ENCODE measurements at regions not wholly inside any gene's neighbourhood (a gene's known extent, or its start where the extent isn't known, plus 50 kb on each side); places are given as distances from the start of the nearest gene placed in this dataset.

DNA sequence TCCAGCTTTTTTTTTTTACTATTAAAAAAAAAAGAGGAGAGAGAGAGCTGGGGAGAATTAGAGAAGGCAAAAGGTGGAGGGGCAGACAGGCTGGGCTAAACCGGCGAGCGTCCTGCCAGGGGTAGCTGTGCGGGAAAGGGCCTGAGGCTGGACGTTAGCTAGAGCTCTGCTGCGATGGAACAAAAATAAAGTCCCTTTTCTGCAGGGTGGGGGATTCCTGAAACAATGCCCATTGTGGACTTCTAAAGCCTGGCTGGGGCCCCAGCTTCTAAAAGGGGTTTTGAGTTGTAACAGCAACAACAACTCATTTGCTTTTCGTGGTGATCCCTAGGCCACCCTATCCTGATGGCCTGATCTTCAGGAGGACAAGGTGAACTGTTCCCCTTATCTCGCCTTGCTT, 311.7 kb downstream of the FBXW7 start:
- no peak for TF ChIP-seq ZFX (IDR thresholded peaks at IDR 0.05; ENCODE audit: borderline replicate concordance)
- TF ChIP-seq, protein P1, sequence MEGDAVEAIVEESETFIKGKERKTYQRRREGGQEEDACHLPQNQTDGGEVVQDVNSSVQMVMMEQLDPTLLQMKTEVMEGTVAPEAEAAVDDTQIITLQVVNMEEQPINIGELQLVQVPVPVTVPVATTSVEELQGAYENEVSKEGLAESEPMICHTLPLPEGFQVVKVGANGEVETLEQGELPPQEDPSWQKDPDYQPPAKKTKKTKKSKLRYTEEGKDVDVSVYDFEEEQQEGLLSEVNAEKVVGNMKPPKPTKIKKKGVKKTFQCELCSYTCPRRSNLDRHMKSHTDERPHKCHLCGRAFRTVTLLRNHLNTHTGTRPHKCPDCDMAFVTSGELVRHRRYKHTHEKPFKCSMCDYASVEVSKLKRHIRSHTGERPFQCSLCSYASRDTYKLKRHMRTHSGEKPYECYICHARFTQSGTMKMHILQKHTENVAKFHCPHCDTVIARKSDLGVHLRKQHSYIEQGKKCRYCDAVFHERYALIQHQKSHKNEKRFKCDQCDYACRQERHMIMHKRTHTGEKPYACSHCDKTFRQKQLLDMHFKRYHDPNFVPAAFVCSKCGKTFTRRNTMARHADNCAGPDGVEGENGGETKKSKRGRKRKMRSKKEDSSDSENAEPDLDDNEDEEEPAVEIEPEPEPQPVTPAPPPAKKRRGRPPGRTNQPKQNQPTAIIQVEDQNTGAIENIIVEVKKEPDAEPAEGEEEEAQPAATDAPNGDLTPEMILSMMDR (IDR thresholded peaks at IDR 0.05), result no peak
- no peak overlapping the region for H3K27ac ChIP-seq

GRCh38 chr4:152223600-152223999, 312.3 kb downstream of the FBXW7 start:
- H3K27ac ChIP-seq, result no peak overlapping the region
- TF ChIP-seq, protein P1 (IDR thresholded peaks at IDR 0.05), result no peak
- no peak for TF ChIP-seq ZFX (IDR thresholded peaks at IDR 0.05; ENCODE audit: borderline replicate concordance)

DNA sequence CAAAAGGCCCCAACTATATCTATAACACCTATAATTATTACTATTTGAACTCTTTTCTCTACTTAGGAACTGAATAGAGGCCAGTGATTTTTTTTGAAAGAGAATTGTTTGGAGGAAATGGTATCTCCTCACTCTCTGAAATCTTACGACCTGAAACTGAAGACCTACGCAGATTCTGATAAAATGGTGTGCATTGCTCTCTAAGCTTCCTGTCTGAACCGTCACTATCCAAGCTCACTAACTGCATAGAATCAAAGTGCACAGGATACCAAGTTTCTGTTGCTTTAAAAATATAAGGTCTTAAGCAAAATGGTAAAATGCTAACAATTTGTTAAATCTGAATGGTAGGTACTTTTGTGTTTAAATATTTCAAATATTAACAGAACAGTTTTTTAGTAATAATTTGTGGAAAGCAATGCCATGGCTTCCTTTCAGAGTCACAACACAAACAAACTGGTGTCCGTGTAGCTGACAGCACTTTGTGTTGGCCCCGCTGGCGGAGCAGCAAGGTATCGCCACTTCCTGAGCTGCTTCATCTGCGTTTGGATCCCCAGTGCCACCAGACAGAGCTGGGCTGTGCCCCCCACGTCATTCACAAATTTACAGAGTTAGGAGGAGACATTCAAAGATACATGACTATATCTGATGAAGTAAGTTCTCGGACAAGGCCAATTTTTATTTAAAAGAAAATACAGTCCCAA, 313.9 kb downstream of the FBXW7 start:
- H3K27ac ChIP-seq, result no peak overlapping the region
- TF ChIP-seq, protein P1 (IDR thresholded peaks at IDR 0.05), result no peak
- TF ChIP-seq ZFX (IDR thresholded peaks at IDR 0.05; ENCODE audit: borderline replicate concordance), result no peak

GRCh38 chr4:152220201-152220666, 315.7 kb downstream of the FBXW7 start:
- TF ChIP-seq, protein P1 (IDR thresholded peaks at IDR 0.05), result no peak
- TF ChIP-seq ZFX (IDR thresholded peaks at IDR 0.05; ENCODE audit: borderline replicate concordance), result no peak
- H3K27ac ChIP-seq, result no peak overlapping the region

GRCh38 chr4:152218576-152218975, 317.3 kb downstream of the FBXW7 start:
- no peak overlapping the region for H3K27ac ChIP-seq
- TF ChIP-seq, protein P1 (IDR thresholded peaks at IDR 0.05), result no peak

DNA sequence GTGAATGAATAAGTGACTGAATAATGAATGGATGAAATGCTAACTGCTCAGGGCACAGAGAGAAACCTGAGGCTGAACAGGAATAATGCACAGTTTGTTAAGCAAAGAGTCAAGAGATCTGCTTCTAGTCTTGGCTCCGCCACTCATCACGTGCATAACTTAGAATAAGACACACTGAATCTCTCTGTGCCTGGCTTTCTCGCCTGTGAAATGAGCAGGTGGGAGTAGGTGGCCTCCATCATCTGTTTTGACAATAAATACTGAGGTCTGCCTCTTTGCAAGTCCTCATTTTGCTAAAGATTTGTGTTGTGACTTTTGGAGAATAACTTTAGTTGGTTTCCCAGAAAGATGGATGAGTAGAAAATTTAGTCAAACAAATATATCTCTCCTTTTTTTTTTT, 318.0 kb downstream of the FBXW7 start:
- TF ChIP-seq ZFX (IDR thresholded peaks at IDR 0.05; ENCODE audit: borderline replicate concordance), result no peak
- TF ChIP-seq, protein P1 (IDR thresholded peaks at IDR 0.05), result no peak

GRCh38 chr4:152211936-152212653, 323.8 kb downstream of the FBXW7 start:
- no peak overlapping the region for H3K27ac ChIP-seq
- TF ChIP-seq, protein P1 (IDR thresholded peaks at IDR 0.05), result no peak
- no peak for TF ChIP-seq ZFX (IDR thresholded peaks at IDR 0.05; ENCODE audit: borderline replicate concordance)

More for the DNA sequence above, 318.0 kb downstream of the FBXW7 start:
- H3K27ac ChIP-seq, result no peak overlapping the region

Measured in 22Rv1 (cell line).